SK-N-MC (cell line): ENCODE measurements at regions not wholly inside any gene's neighbourhood (a gene's known extent, or its start where the extent isn't known, plus 50 kb on each side); places are given as distances from the start of the nearest gene placed in this dataset.

Experiments used
- EZH2 ChIP-seq: fragments of 200-600 bp; sonication (generic); IDR thresholded peaks from one replicate; pipeline ENCODE4 v1.6.1; 2017; ENCODE audit warnings: antibody characterized with exemption
- POLR2AphosphoS5 ChIP-seq: IDR thresholded peaks from 2 replicates; pipeline ENCODE4 v1.6.1; 2012; ENCODE audit warnings: mild to moderate bottlenecking, low read depth, low read length, borderline replicate concordance

GRCh38 chr7:113775804-113776203 lies 143.0 kb downstream of the PPP1R3A start:
- TF ChIP-seq EZH2 (no peak), POLR2AphosphoS5 (no peak)
